ENCODE measurements at regions not wholly inside any gene's neighbourhood (a gene's known extent, or its start where the extent isn't known, plus 50 kb on each side); places are given as distances from the start of the nearest gene placed in this dataset.
A peak's percentile ranks its signal among the peaks of the same experiment; 100 is the strongest.

DNA sequence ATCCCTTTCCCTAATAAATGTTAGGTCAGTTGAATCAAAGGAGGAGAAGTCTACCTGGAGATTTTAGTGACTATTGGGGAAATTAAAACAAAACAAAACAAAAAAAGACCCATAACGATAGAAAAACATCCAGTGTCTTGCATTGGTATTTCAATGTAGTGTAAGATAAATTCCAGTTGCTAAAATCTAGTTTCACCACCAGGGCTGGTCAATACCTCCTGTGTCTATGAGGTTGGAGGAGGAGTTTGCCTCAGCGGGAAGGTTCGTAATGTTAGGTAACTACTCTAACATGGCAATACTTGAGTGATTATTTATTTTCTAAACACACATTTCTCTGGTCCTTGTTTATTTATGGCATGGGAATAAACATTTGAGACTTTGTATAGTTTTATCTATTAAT, 483.2 kb downstream of the FGF9 start:
- Histone ChIP-seq H3F3A (replicated peaks; ENCODE audit: low read depth) (no peaks in the 10 kb centered on the region), H3K27ac (ENCODE audit: low read depth) (no peak overlapping the region), H3K79me2 (replicated peaks; ENCODE audit: insufficient read depth) (no peaks in the 10 kb centered on the region), H3K36me3 (ENCODE audit: insufficient read depth) (no peaks in the 10 kb centered on the region), H2AFZ (no peak overlapping the region), H3K4me3 (no peak overlapping the region), H3K4me1 (ENCODE audit: insufficient read depth) (no peaks in the 10 kb centered on the region), H4K20me1 (replicated peaks; ENCODE audit: insufficient read depth) (no peaks in the 10 kb centered on the region), H3K27me3 (ENCODE audit: insufficient read depth) (no peaks in the 10 kb centered on the region), H3K9me2 (ENCODE audit: insufficient read depth) (no peaks in the 10 kb centered on the region), H3K4me2 (no peak overlapping the region)
- ATAC-seq (peak; percentile 56), DNase-seq (ENCODE audit: low spot score) (peak; percentile 59)
- TF ChIP-seq STAT1 (IDR thresholded peaks at IDR 0.05; ENCODE audit: unreplicated experiment) (no peak), ZNF331 (CRISPR knock-in tag; IDR thresholded peaks at IDR 0.05; ENCODE audit: low read depth) (no peak), JUNB (IDR thresholded peaks at IDR 0.05; ENCODE audit: unreplicated experiment) (no peak), CREB1 (CRISPR knock-in tag; IDR thresholded peaks at IDR 0.05; ENCODE audit: low read depth) (no peak), EZH2 (IDR thresholded peaks at IDR 0.05; ENCODE audit: low read depth, unreplicated experiment) (no peak), ZNF114 (CRISPR knock-in tag; IDR thresholded peaks at IDR 0.05) (no peak), ZNF462 (CRISPR knock-in tag; IDR thresholded peaks at IDR 0.05) (no peak), NANOG (IDR thresholded peaks at IDR 0.05; ENCODE audit: borderline replicate concordance) (no peak), POLR2AphosphoS5 (IDR thresholded peaks at IDR 0.05; ENCODE audit: low read depth) (no peak)
- TF ChIP-seq, protein P1, sequence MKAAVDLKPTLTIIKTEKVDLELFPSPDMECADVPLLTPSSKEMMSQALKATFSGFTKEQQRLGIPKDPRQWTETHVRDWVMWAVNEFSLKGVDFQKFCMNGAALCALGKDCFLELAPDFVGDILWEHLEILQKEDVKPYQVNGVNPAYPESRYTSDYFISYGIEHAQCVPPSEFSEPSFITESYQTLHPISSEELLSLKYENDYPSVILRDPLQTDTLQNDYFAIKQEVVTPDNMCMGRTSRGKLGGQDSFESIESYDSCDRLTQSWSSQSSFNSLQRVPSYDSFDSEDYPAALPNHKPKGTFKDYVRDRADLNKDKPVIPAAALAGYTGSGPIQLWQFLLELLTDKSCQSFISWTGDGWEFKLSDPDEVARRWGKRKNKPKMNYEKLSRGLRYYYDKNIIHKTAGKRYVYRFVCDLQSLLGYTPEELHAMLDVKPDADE (IDR thresholded peaks at IDR 0.05): no peak
- TF ChIP-seq, protein P2, sequence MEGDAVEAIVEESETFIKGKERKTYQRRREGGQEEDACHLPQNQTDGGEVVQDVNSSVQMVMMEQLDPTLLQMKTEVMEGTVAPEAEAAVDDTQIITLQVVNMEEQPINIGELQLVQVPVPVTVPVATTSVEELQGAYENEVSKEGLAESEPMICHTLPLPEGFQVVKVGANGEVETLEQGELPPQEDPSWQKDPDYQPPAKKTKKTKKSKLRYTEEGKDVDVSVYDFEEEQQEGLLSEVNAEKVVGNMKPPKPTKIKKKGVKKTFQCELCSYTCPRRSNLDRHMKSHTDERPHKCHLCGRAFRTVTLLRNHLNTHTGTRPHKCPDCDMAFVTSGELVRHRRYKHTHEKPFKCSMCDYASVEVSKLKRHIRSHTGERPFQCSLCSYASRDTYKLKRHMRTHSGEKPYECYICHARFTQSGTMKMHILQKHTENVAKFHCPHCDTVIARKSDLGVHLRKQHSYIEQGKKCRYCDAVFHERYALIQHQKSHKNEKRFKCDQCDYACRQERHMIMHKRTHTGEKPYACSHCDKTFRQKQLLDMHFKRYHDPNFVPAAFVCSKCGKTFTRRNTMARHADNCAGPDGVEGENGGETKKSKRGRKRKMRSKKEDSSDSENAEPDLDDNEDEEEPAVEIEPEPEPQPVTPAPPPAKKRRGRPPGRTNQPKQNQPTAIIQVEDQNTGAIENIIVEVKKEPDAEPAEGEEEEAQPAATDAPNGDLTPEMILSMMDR (conservative IDR thresholded peaks at IDR 0.05; ENCODE audit: low read depth in 2 of 2): no peak; a peak in 1 of 4 replicates
- H3K36me3 Mint-ChIP-seq (ENCODE audit: low read depth): no peaks in the 10 kb centered on the region
- no peaks in the 10 kb centered on the region for H3K4me1 Mint-ChIP-seq
- H3K27me3 Mint-ChIP-seq (ENCODE audit: insufficient read depth, low read depth, poor library complexity): peaks cover 2% of the 10 kb centered on the region
- no peak overlapping the region for H3K27ac Mint-ChIP-seq
- no peaks in the 10 kb centered on the region for H3K9me3 Mint-ChIP-seq
- H3K4me3 Mint-ChIP-seq: no peak overlapping the region

All from GM23338 (cell line).